Fibroblast of lung (primary cell): ENCODE measurements at regions not wholly inside any gene's neighbourhood (a gene's known extent, or its start where the extent isn't known, plus 50 kb on each side); places are given as distances from the start of the nearest gene placed in this dataset.

ENCODE experiments used
- DNase-seq, 2 donors: peaks; one replicate each; pipeline versions ENCODE4 v3.0.0 to v3.0.0-alpha.2; 2010; ENCODE audit warnings: low read depth in 2 of 2
- H2AFZ ChIP-seq: 2 replicates; pipeline ENCODE4 v1.5.1; 2012; ENCODE audit warnings: low read length, control low read depth, inconsistent platforms
- H3K27ac ChIP-seq: 2 replicates; pipeline ENCODE4 v1.5.1; 2011; ENCODE audit warnings: low read length, control low read depth; ENCODE audit not compliant: insufficient read depth
- H3K27me3 ChIP-seq: 2 replicates; pipeline ENCODE4 v1.5.1; 2011; ENCODE audit warnings: mild to moderate bottlenecking, low read length; ENCODE audit not compliant: control insufficient read depth, insufficient read depth
- H3K36me3 ChIP-seq: 2 replicates; pipeline ENCODE4 v1.5.1; 2011; ENCODE audit warnings: low read length; ENCODE audit not compliant: control insufficient read depth, insufficient read depth
- H3K4me1 ChIP-seq: 2 replicates; pipeline ENCODE4 v1.5.1; 2011; ENCODE audit warnings: low read length; ENCODE audit not compliant: control insufficient read depth, insufficient read depth; ENCODE audit errors: extremely low read depth
- H3K4me2 ChIP-seq: 2 replicates; pipeline ENCODE4 v1.5.1; 2011; ENCODE audit warnings: low read length, control low read depth; ENCODE audit not compliant: insufficient read depth; ENCODE audit errors: extremely low read depth
- H3K4me3 ChIP-seq, 4 experiments: fragments of 200-600 bp in 1 of 4; sonication (generic) in 1 of 4; replicated peaks in 1 of 4; 2 replicates each; pipeline ENCODE4 v1.5.1; 2011 to 2016; ENCODE audit warnings: low read length in 4 of 4, low read depth in 3 of 4, mild to moderate bottlenecking in 3 of 4, control low read depth in 2 of 4, inconsistent platforms in 1 of 4, mixed read lengths in 1 of 4; ENCODE audit not compliant: insufficient read depth in 1 of 4; ENCODE audit errors: control extremely low read depth in 1 of 4
- H3K79me2 ChIP-seq: 2 replicates; pipeline ENCODE4 v1.5.1; 2012; ENCODE audit warnings: mild to moderate bottlenecking, low read length, inconsistent platforms; ENCODE audit not compliant: control insufficient read depth, insufficient read depth
- H3K9ac ChIP-seq: 2 replicates; pipeline ENCODE4 v1.5.1; 2011; ENCODE audit warnings: mild to moderate bottlenecking, low read length, control low read depth; ENCODE audit not compliant: insufficient read depth
- H3K9me3 ChIP-seq: 2 replicates; pipeline ENCODE4 v1.5.1; 2012; ENCODE audit warnings: low read depth, low read length; ENCODE audit not compliant: control insufficient read depth, insufficient read depth
- H4K20me1 ChIP-seq: 2 replicates; pipeline ENCODE4 v1.5.1; 2011; ENCODE audit warnings: low read length; ENCODE audit not compliant: control insufficient read depth, insufficient read depth; ENCODE audit errors: extremely low read depth
- CTCF ChIP-seq, 2 donors: IDR thresholded peaks in 1 of 2; conservative IDR thresholded peaks in 1 of 2; 1 replicate in 1 of 2; 2 replicates in 1 of 2; pipeline ENCODE4 v1.5.1; 2011 to 2012; ENCODE audit warnings: low read length in 2 of 2, control low read depth in 1 of 2, inconsistent platforms in 1 of 2, low read depth in 1 of 2, mild to moderate bottlenecking in 1 of 2
- EZH2 ChIP-seq: IDR thresholded peaks from 2 replicates; pipeline ENCODE4 v1.5.1; 2012; ENCODE audit warnings: low read length, control low read depth, mild to moderate bottlenecking; ENCODE audit errors: missing control alignments

- Histone ChIP-seq H3K4me1 (no peaks in the 10 kb centered on the region), H3K27ac (no peak overlapping the region), H4K20me1 (no peaks in the 10 kb centered on the region), H3K27me3 (no peaks in the 10 kb centered on the region), H3K9ac (no peak overlapping the region), H2AFZ (no peak overlapping the region), H3K79me2 (no peaks in the 10 kb centered on the region), H3K4me3 (no peak overlapping the region), H3K9me3 (no peaks in the 10 kb centered on the region), H3K4me2 (no peak overlapping the region), H3K36me3 (no peaks in the 10 kb centered on the region)
- TF ChIP-seq CTCF (conservative IDR thresholded peaks at IDR 0.05 in 1 of 2, IDR thresholded peaks at IDR 0.05 in 1 of 2; ENCODE audit: low read depth in 1 of 2, low read length in 2 of 2) (no peak), EZH2 (no peak)
- DNase-seq, result no peak
Measured at GRCh38 chr3:148540266-148540665, 157.4 kb upstream of the AGTR1 start.

GRCh38 chr3:148540851-148541250 lies 156.9 kb upstream of the AGTR1 start:
- H4K20me1 ChIP-seq, result no peaks in the 10 kb centered on the region

GRCh38 chr3:148546959-148547358 lies 150.7 kb upstream of the AGTR1 start:
- Histone ChIP-seq H3K9me3 (no peaks in the 10 kb centered on the region), H4K20me1 (no peaks in the 10 kb centered on the region), H3K27me3 (no peaks in the 10 kb centered on the region), H3K4me2 (no peak overlapping the region), H3K27ac (no peak overlapping the region), H3K4me3 (no peak overlapping the region), H3K79me2 (no peaks in the 10 kb centered on the region), H2AFZ (no peak overlapping the region), H3K36me3 (no peaks in the 10 kb centered on the region), H3K9ac (no peak overlapping the region), H3K4me1 (no peaks in the 10 kb centered on the region)
- no peak for DNase-seq
- TF ChIP-seq EZH2 (no peak), CTCF (conservative IDR thresholded peaks at IDR 0.05 in 1 of 2, IDR thresholded peaks at IDR 0.05 in 1 of 2; ENCODE audit: low read depth in 1 of 2, low read length in 2 of 2) (no peak)

More at GRCh38 chr3:148540851-148541250, 156.9 kb upstream of the AGTR1 start:
- Histone ChIP-seq H3K36me3 (no peaks in the 10 kb centered on the region), H3K4me3 (no peak overlapping the region), H3K27me3 (no peaks in the 10 kb centered on the region), H3K79me2 (no peaks in the 10 kb centered on the region), H3K27ac (no peak overlapping the region), H3K4me1 (no peaks in the 10 kb centered on the region), H2AFZ (no peak overlapping the region), H3K9ac (no peak overlapping the region), H3K4me2 (no peak overlapping the region), H3K9me3 (no peaks in the 10 kb centered on the region)
- TF ChIP-seq CTCF (conservative IDR thresholded peaks at IDR 0.05 in 1 of 2, IDR thresholded peaks at IDR 0.05 in 1 of 2; ENCODE audit: low read depth in 1 of 2, low read length in 2 of 2) (no peak), EZH2 (no peak)
- no peak for DNase-seq
